ENCODE measurements at regions not wholly inside any gene's neighbourhood (a gene's known extent, or its start where the extent isn't known, plus 50 kb on each side); places are given as distances from the start of the nearest gene placed in this dataset.
A peak's percentile ranks its signal among the peaks of the same experiment; 100 is the strongest.
"Not testable (repeated sequence)": the region's sequence is repeated elsewhere in the genome, so short reads cannot be mapped to it uniquely, and the experiment has no call there.

DNA sequence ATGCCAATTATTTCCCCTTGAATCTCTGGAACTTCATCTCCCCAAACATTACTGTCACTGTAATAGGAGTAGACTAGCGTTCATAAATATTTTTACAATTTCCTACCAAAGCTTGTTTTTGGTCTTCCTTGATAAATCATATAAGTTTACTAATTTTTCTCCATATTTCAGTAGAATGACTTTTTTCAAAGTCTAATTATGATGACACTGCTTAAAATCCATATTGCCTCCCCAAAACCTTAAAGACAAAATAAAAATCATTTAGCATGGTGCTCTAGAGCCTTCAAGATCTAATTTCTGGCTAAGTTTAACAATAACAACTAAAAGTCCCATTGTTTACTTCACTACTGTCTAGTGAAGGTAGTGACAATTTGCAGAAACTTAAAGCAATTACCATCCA lies 474.2 kb upstream of the CHRM3 start:
- no peak for DNase-seq (ENCODE audit: low read depth)

- not testable (repeated sequence) for DNase-seq (ENCODE audit: low read depth)
These were observed 483.6 kb upstream of the CHRM3 start for GRCh38 chr1:238902752-238903151.

GRCh38 chr1:238900334-238900865 lies 486.0 kb upstream of the CHRM3 start:
- no peak for DNase-seq (ENCODE audit: low read depth)

DNA sequence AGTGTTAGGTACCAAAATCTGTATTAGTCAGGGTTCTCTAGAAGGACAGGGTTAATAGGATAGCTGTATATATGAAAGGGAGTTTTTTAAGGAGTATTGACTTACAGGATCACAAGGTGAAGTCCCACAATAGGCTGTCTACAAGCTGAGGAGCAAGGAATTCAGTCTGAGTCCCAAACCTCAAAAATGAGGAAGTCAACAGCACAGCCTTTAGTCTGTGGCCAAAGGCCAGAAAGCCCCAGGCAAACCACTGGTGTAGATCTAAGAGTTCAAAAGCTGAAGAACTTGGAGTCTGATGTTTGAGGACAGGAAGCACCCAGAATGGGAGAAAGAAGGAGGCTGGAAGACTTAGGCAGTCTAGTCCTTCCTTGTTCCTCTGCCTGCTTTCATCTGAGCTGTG lies 487.5 kb upstream of the CHRM3 start:
- no peak for DNase-seq (ENCODE audit: low read depth)

DNA sequence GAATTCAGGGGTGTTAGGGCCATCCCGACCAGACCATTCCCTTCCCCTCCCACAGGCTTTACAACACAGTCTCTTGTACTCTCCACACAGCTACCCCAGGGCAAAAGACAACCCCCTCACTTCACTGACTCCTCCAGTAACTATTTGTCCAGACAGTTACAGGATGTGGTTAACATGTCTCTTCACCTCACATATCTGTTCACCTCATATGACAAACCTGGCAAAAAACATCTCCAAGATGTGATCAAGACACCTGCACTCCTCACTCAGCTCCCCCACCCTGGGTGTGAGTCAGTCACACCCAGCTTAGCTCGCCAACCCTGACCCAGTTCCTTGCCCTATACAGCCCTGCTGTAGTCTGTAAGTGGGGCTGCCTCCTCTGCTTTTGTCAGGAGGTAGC lies 490.5 kb upstream of the CHRM3 start:
- no peak for DNase-seq (ENCODE audit: low read depth)

DNA sequence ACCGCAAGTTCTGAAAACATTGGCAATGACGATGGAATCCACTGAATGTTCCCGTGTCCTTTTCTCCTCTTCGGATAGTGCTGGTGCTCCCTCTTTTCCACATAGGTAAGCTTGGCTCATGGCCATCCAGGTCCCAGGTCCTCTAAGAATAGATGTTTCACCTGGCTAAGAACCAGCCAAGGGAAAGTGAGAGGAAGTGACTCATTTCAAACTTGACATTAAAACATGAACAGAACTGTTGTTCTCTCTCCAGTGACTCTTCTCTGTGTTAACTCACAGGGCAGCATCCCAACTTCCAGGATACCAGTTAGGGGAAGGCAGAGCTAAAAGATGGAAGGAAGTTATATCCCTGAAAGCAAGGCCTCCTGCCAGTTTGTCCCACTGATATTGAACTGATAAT lies 493.8 kb upstream of the CHRM3 start:
- DNase-seq (ENCODE audit: low read depth) = no peak

DNA sequence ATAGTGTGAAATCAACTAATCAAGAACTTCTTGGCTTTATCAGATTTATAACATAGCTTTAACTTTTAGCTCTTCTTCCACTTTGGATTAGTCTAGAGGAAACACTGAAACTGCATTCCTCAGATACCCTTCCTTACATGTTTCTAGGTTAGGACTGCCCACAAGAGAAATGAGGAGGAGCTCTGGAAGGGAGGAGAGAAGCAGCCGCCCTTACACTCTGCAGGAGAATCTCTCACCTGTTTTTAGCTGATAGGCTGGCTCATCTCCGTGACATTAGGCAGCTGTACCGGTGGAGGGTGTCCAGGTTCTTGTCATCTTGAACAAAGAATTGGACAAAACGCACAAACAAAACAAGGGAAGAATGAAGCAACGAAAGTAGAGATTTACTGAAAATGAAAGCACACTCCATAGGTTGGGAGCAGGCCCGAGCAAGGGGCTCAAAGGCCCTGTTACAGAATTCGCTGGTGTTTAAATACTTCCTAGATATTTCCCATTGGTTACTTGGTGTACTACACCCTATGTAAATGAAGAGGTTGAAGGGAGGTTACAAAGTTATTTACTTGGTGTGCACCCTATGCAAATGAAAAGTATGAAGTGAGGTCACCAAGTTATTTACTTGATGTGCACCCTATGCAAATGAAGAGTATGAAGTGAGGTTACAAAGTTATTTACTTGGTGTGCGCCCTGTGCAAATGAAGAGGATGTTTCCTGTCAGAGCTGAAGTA lies 524.9 kb upstream of the CHRM3 start:
- DNase-seq (ENCODE audit: low read depth) = no peak

- DNase-seq (ENCODE audit: low read depth) = no peak
These were observed 552.4 kb upstream of the CHRM3 start for GRCh38 chr1:238833919-238834318.

- DNase-seq (ENCODE audit: low read depth) = no peak
These were observed 554.3 kb upstream of the CHRM3 start for GRCh38 chr1:238832106-238832505.

- DNase-seq (ENCODE audit: low read depth) = no peak
These were observed 556.2 kb upstream of the CHRM3 start for GRCh38 chr1:238830036-238830611.

DNA sequence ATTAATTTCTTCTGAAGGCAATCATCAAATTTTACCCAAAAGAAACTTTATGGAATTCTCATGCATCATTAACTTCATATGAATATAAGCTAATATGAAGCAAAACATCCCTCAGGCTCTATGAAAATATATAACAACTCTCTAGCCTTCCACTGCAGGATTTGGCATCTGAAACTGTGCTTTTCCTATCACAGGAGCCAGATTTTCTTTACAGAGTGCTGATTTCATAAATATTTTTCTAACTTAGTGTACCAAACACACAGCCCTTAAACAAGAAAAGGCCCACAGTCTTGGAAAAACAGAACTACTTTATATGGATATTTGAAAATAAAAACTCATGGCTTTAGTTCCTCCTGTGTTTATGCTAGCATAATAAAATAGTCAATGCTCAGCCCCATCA lies 559.5 kb upstream of the CHRM3 start:
- DNase-seq (ENCODE audit: low read depth) = peak; percentile 20

GRCh38 chr1:238823416-238823815 lies 563.0 kb upstream of the CHRM3 start:
- no peak for DNase-seq (ENCODE audit: low read depth)

GRCh38 chr1:238811211-238811879 lies 575.0 kb upstream of the CHRM3 start:
- no peak for DNase-seq (ENCODE audit: low read depth)

DNA sequence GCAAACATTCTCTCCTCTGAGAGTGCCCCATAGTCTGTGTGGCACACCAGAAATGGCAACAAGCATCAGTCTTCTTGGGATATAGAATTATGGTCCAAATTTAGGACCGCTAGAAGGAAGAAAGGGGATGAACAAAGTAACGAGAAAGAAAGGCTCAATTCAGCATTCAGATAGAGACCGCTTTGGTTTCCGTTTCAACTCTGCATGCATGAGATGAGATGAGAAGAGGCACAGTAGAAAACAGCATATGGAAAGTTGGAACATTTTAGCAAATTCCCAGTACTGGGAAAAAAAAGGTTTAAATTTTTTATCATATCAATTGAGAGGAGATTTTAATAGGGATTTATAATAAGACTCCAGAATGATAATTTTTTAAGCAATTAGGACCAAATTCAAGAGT lies 595.5 kb upstream of the CHRM3 start:
- no peak for DNase-seq (ENCODE audit: low read depth)

GRCh38 chr1:238789916-238790667 lies 596.3 kb upstream of the CHRM3 start:
- no peak for DNase-seq (ENCODE audit: low read depth)

DNA sequence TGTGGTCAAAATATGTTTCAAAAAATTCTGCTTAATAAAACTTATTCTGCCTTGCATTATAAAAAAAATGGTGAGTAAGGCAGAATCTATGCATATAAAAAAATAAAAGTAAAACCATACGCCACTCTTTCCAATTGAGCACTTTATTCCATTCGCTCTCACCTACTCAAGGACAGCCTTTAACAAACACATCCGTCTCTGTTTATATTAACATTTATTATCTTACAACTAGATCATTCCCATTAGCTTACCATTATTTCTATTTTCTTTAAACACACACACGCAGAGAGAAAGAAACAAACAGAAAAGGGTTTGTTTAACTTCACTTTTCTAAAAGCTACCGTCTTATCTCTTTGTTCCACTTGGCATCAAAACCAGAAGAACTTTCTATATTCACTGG lies 598.9 kb upstream of the CHRM3 start:
- DNase-seq (ENCODE audit: low read depth) = no peak

- DNase-seq (ENCODE audit: low read depth) = no peak
These were observed 602.7 kb upstream of the CHRM3 start for GRCh38 chr1:238783633-238784032.

GRCh38 chr1:238779716-238780115 lies 606.7 kb upstream of the CHRM3 start:
- DNase-seq (ENCODE audit: low read depth) = no peak

- DNase-seq (ENCODE audit: low read depth) = no peak
These were observed 608.3 kb upstream of the CHRM3 start for GRCh38 chr1:238778113-238778512.

DNA sequence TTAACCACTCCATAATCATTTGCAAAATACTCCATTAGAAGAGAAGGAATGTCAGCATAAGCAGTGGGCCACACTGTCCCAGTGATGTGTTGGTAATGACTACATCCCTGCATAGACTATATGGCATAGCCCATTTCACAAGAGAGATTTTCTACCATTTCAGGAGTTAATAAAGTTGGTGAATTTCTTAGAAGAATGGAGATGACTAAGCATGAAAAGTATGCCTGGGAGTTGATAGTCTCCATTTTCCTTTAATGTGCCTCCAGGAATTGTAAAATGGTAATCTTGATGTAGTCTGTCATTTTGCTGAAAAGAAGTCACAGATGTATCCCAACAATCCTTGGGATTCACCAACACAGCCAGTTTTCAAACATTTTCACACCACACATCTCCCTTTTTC lies 608.8 kb upstream of the CHRM3 start:
- DNase-seq (ENCODE audit: low read depth) = no peak

DNA sequence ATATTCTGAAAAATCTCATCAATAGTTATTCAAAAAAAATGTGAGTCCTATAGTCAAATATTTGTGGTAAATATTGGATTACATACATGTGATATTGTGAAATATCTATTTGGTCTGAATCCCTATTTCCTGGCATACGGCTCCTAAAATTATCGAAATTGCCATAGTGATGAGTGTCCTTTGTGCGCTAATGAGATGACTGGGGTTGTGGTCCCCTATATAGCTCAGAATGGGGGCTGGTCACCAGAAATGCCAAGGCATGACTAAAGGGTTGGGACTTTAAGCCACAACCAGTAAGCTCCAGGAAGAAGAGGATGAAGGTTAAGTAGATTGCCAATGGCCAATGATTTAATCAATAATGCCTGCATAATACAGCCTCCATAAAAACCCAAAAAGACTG lies 610.2 kb upstream of the CHRM3 start:
- DNase-seq (ENCODE audit: low read depth) = no peak

GRCh38 chr1:238772322-238772721 lies 614.0 kb upstream of the CHRM3 start:
- DNase-seq (ENCODE audit: low read depth) = no peak

All from forelimb muscle (tissue), 1 donor.